GM21576 (cell line): ENCODE measurements at regions not wholly inside any gene's neighbourhood (a gene's known extent, or its start where the extent isn't known, plus 50 kb on each side); places are given as distances from the start of the nearest gene placed in this dataset.

Experiments
- ATAC-seq: cut with Tn5 transposase; IDR thresholded peaks from one replicate; pipeline ENCODE4 v1.9.1; 2021; ENCODE audit warnings: mild to moderate bottlenecking, moderate library complexity; ENCODE audit not compliant: unreplicated experiment

DNA sequence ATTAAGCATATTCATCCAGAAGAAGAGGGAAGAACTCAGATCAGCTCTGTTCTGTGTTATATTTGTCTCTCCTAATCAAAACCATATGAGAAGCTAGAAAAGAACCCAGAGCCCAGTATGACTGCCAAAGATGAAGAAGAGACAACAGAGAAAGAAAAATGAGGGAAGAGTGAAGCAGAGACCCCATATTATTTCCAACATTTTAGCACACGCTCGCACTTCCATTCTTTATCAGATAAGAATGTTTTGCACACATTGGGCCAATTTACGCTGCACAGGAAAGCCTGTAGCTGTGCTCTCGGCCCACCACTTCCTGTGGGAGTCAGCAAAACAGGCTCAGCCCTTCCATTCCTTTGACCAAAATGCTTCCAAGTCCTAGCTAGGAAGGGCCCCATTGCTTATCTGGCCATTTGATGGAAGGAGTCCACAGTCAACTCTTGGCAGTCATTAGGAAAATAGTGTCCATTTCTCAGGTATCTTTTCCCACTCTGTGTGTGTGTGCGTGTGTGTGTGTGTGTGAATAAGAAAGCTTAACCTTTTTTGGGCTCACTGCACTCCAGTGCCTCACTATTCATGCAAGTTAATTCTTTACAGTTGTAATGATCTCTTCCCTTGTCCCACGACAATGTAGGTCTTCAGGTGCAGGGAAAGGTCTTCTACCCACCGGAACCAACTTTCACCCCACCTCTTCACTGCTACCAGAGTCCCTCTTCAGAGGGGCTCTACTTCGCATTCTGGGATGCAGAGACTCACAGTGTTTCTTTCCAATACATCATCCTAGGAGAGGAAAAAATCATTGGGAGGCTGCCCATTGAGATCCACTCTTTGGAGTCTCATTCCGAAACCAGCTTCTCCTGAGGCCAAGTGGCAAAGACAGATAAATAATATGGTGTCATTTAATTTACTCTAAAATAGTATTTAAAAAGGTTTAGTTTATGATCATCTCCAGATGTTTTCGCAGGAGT is 237.5 kb downstream of the COG6 start:
- no peak for ATAC-seq

- ATAC-seq: no peak
Observed at GRCh38 chr13:39893808-39894207, 238.3 kb downstream of the COG6 start.

GRCh38 chr13:39894586-39894985 is 239.1 kb downstream of the COG6 start:
- ATAC-seq: no peak

DNA sequence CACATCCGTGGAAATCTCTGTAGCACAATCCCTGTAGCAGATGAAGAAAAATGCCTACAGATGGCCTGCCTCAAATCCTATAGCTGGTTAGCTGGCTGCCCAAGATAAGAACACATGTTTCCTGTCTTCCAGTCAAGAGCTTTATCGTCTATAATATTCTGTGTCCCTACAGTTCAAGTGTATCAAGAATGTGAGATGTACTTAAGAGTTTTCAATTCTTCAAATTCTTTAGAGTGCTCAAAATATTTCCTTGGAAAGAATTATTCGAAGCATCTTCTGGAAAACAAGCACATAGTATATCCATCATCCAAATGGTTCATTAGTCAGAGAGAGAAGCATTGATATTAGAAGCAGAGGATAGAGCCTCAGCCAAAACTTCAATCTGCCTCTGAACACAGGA is 239.8 kb downstream of the COG6 start:
- no peak for ATAC-seq

DNA sequence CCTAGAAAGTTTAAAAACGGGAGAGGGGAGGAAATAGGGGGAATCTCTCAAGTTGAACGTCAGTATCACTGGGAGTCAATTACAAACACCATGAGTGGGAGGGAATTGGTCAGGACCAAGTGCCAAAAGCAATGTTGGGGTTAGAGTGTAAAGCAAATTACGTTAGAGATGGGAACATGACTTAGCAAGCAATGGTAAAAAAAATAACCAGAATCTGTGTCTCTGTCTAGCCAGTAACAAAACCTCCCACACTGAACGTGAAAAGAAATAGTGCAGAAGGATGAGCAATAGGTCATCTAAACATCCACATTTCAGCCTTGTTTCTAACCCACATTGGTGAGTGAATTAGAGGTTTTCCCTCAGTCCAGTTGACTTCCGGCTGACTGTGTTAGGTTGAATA is 242.2 kb downstream of the COG6 start:
- ATAC-seq: no peak

DNA sequence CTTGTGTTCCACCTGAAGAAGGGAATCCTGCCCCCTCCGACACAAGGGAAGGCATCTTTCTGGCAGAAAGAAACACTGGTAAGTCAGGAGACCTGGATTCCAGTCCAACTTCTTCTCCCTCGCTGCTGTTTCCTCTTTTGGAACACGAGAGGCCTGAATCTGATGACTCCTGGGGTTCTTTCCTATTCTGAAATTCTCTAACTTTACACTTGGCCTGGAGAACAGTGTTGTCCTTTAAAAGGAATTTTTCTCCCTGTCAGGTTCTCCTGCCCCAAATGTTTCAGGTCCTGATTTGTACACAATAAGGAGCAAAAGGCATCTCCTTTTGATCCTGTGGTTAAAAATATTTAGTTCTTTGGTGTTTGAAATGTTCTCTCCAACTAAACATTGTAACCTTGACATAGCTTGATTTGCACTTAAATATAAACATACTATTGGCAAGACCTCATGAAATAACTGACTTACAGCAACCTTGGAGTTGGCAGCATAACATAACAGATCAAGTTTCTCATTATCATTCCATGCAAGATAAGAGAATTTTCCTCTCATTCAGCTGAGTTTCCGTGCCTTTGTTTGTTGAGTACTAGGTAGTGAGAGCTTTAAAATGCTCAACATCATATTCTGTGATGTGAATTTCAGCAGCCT is 244.8 kb downstream of the COG6 start:
- no peak for ATAC-seq

- no peak for ATAC-seq
Observed at GRCh38 chr13:39904959-39905358, 249.5 kb downstream of the COG6 start.

GRCh38 chr13:39909634-39910033 is 254.2 kb downstream of the COG6 start:
- no peak for ATAC-seq

DNA sequence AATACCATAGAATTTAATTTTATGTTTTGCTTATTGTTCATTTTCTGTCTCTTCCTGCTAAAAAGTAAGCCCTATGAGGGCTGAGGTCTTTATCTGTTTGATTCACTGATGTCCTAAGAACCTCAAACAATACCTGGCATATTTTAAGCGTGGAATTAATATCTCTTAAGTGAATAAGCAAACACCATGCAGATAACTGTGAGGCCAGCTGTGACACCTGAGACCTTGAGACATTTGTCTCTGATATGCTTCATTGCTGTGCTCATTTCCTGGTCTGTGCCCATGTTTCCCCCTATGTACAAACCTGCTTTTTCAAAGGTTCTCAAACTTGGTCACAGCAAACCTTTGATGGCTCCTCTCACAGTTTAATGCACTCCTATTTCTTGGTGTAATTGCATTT is 254.6 kb downstream of the COG6 start:
- no peak for ATAC-seq

DNA sequence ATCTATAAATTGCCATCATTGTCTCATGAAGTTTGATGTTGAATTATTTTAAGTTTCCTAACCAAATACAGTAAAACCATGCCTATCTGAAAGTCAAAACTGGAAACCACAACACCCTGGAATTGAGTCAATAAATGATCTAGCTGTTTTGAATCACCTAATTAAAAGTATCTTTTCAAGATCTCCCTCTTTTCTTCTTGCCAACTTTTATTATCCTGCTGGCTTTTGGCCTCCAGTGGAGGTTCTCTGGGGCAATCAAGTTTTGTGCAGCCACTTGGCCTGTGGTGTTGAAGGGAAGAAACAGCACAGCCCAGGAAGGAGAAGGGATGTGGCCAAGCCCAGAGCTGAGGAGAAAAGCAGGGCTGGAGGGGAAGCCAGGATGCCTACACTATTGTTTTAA is 255.4 kb downstream of the COG6 start:
- ATAC-seq: no peak

- ATAC-seq: no peak
Observed at GRCh38 chr13:39913339-39913738, 257.9 kb downstream of the COG6 start.

DNA sequence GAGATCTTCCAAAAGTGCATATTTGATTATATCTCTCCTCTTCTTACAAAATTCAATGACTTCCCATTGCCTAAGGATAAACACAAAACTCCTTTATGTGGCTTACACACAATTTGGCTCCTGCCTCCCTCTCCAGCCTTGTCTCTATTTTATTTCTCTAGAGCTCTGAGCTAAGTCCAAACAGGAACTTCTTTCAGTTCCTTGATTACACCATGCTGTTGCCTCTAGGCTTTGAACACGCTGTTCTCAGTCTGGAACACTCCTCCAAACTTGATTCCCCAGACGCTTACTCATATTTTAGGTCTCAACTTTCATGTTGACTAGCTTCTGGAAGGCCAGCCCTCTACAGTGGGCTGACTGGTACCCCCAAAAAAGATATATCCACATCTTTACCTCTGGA is 258.5 kb downstream of the COG6 start:
- no peak for ATAC-seq

GRCh38 chr13:39915418-39915817 is 260.0 kb downstream of the COG6 start:
- ATAC-seq: no peak

- ATAC-seq: no peak
Observed at GRCh38 chr13:39916330-39916729, 260.9 kb downstream of the COG6 start.

DNA sequence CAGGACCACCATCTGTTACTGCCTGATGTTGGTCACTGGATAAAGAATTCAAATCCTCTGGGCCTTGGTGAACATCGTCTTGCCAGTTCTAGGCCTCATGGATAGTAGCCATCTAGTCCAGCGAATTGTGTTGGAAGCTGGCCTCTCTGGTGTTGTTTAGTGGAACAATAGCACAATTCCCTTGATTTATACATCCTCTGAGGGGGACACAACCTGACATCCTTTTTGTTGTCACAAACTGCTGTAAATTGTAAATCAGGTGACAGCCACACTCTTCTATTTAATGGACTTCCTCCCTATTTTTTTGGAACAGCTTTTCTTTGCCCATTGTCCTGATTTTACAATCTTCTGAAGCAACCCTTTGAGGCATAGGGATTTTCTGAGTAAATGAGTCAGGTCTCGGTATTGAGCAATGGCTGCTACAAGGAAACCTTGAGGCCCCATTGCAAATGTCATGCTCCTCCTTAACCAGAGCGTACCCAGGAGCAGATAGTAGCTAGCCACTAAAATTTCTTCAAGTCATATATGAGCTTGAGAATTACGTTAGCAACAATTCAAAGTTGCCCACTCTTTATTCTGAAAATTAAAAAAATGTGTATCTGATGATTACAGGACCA is 263.3 kb downstream of the COG6 start:
- ATAC-seq: no peak

DNA sequence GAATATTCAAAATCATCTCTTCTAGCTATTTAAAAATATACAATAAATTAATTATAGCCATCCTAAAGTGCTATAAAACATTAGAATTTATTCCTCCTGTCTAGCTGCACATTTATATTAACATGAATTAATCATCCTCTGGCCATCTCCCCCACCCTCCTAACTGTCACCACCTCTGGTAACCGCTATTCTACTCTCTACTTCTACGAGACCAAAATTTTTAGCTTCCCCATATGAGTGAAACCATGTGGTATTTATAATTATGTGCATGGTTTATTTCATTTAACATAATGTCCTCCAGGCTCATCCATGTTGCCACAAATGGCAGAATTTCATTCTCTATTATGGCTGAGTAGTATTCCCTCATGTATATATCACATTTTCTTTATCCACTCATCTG is 265.2 kb downstream of the COG6 start:
- no peak for ATAC-seq

GRCh38 chr13:39926345-39926744 is 270.9 kb downstream of the COG6 start:
- ATAC-seq: no peak

GRCh38 chr13:39928261-39928660 is 272.8 kb downstream of the COG6 start:
- no peak for ATAC-seq

DNA sequence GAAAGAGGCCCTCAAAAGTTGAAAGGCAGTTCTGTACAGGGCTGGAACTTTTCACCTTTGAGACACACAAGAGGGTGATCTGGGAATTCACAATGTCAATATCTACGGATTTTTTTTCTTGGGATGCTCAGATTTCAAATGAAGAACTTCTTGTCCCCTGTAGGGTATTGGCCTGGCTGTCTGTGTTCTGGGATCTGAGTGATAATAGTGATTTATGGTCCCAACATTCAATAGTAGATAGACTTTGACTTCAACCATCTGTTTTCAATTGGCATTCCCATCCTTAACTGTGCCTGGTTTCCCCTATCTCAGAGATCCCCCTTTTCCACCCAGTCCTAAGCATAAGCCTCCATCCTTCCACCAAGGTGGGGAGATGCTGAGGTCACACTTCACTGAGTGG is 274.1 kb downstream of the COG6 start:
- no peak for ATAC-seq

DNA sequence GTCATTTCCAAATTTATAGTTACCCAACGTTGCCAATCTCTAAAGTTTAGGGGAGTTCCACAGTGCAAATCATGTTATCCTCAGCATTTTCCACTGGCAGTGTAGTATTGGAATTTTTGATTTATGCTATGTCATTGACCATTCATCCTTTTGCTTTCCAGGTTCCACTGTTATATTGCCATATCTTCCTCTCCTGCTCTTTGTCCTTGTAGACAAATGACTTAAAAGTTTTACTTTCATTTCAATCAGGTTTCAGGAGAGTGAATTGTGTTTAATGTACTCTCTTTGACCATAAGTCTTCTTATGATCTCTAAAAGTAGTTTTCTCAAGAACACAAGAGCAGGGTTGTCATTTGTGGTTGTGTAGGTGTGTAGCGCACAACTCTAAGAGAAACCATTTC is 274.6 kb downstream of the COG6 start:
- ATAC-seq: no peak

GRCh38 chr13:39930544-39931444 is 275.3 kb downstream of the COG6 start:
- no peak for ATAC-seq
